HUES6 (cell line): ENCODE measurements at regions not wholly inside any gene's neighbourhood (a gene's known extent, or its start where the extent isn't known, plus 50 kb on each side); places are given as distances from the start of the nearest gene placed in this dataset.
"Not testable (repeated sequence)": the region's sequence is repeated elsewhere in the genome, so short reads cannot be mapped to it uniquely, and the experiment has no call there.

ENCODE experiments used
- H3K27ac ChIP-seq: 2 replicates; pipeline ENCODE4 v1.7.0; 2013; ENCODE audit warnings: low read depth, mild to moderate bottlenecking, low read length, inconsistent platforms
- H3K27me3 ChIP-seq: 2 replicates; pipeline ENCODE4 v1.6.1; 2013; ENCODE audit warnings: low read length; ENCODE audit not compliant: control insufficient read depth, insufficient read depth
- H3K36me3 ChIP-seq: 2 replicates; pipeline ENCODE4 v1.6.1; 2013; ENCODE audit warnings: low read length; ENCODE audit not compliant: control insufficient read depth, insufficient read depth
- H3K4me1 ChIP-seq: 2 replicates; pipeline ENCODE4 v1.6.1; 2013; ENCODE audit warnings: low read length; ENCODE audit not compliant: control insufficient read depth, insufficient read depth
- H3K4me3 ChIP-seq: 2 replicates; pipeline ENCODE4 v1.5.1; 2013; ENCODE audit warnings: low read depth, low read length
- H3K9ac ChIP-seq: one replicate; pipeline ENCODE4 v1.6.1; 2013; ENCODE audit warnings: mild to moderate bottlenecking, low read length
- H3K9me3 ChIP-seq: 2 replicates; pipeline ENCODE4 v1.6.1; 2013; ENCODE audit warnings: low read depth, low read length; ENCODE audit not compliant: control insufficient read depth, insufficient read depth

DNA sequence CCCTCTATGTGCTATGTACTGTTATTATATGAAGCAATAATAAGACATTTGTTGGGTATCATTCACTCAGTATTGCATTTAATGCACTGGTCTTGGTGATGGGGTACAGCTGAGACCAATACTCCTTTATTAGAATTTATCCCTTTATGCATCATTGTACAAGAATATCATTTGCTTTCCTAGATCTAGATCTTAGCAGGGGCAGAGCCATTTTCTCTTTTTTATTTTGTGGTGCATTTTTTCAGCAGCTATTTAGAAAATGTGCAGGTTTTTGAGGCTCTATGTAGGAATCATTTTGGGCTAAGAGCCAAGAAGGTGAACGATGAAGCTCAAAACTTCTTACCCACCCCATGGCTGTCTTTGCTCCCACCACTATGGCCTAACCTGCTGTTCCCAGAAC is 114.2 kb downstream of the OR2B2 start:
- no peak overlapping the region for H3K4me3 ChIP-seq
- no peak overlapping the region for H3K9ac ChIP-seq
- H3K36me3 ChIP-seq: no peaks in the 10 kb centered on the region
- H3K27ac ChIP-seq: no peak overlapping the region
- H3K27me3 ChIP-seq: no peaks in the 10 kb centered on the region
- no peaks in the 10 kb centered on the region for H3K9me3 ChIP-seq
- peaks cover 6% of the 10 kb centered on the region; the same call in 1 of the 2 replicates for H3K4me1 ChIP-seq

- H3K27me3 ChIP-seq, H3K9me3 ChIP-seq, H3K4me1 ChIP-seq, H3K9ac ChIP-seq, H3K27ac ChIP-seq, H3K4me3 ChIP-seq, H3K36me3 ChIP-seq: not testable (repeated sequence)
Measured at GRCh38 chr6:27796736-27797481, 115.3 kb downstream of the OR2B2 start.

GRCh38 chr6:27795697-27796494 is 116.3 kb downstream of the OR2B2 start:
- Histone ChIP-seq H3K27me3 (no peaks in the 10 kb centered on the region), H3K27ac (no peak overlapping the region), H3K9ac (no peak overlapping the region), H3K9me3 (no peaks in the 10 kb centered on the region), H3K36me3 (no peaks in the 10 kb centered on the region), H3K4me1 (peaks cover 6% of the 10 kb centered on the region; the same call in 1 of the 2 replicates), H3K4me3 (peak overlapping the region; percentile 2)

- H3K9ac ChIP-seq: peak overlapping the region; percentile 77
- peaks cover 4% of the 10 kb centered on the region; the same call in 1 of the 2 replicates for H3K4me1 ChIP-seq
- no peaks in the 10 kb centered on the region for H3K36me3 ChIP-seq
- H3K27me3 ChIP-seq: peaks cover under 1% of the 10 kb centered on the region; the same call in 1 of the 2 replicates
- H3K9me3 ChIP-seq: no peaks in the 10 kb centered on the region
- H3K27ac ChIP-seq: no peak overlapping the region
- peak overlapping the region; percentile 94 for H3K4me3 ChIP-seq
Measured at GRCh38 chr6:27791182-27791943, 120.8 kb downstream of the OR2B2 start.

DNA sequence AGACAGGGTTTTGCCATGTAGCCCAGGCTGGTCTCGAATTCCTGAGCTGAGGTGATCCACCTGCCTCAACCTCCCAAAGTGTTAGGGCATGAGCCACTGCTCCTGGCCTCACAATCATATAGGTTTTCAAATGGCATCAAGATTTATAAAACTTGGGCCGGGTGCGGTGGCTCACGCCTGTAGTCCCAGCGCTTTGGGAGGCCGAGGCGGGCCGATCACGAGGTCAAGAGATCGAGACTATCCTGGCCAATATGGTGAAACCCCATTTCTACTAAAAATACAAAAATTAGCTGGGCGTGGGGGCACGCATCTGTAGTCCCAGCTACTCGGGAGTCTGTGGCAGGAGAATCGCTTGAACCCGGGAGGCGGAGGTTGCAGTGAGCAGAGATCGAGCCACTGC is 123.8 kb downstream of the OR2B2 start:
- H3K36me3 ChIP-seq, H3K27ac ChIP-seq, H3K27me3 ChIP-seq, H3K4me1 ChIP-seq, H3K9ac ChIP-seq, H3K4me3 ChIP-seq, H3K9me3 ChIP-seq: not testable (repeated sequence)

DNA sequence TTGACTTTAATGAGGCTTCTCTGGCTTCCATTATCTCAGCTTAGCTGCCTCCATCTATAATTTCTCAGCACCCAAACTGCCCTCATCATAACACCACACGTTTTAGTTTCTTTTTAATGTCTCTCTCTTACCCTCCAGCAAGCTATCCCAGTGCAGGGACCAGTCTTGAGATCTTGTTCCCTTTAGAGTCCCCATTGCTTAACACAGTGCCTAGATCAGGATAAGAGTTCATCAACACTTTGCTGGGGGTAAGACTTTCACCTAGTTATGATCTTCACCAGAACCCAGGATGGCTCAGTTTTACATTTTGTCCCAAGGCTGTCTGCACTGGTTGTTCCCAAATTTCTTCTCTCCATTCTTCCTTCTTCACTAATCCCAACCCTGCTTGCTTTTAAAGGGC is 126.1 kb downstream of the OR2B2 start:
- Histone ChIP-seq H3K4me1 (no peaks in the 10 kb centered on the region), H3K4me3 (no peak overlapping the region), H3K9ac (no peak overlapping the region), H3K36me3 (no peaks in the 10 kb centered on the region), H3K27ac (no peak overlapping the region), H3K27me3 (peaks cover 9% of the 10 kb centered on the region), H3K9me3 (no peaks in the 10 kb centered on the region)

GRCh38 chr6:27785294-27785693 is 126.9 kb downstream of the OR2B2 start:
- no peaks in the 10 kb centered on the region for H3K4me1 ChIP-seq
- H3K9me3 ChIP-seq: no peaks in the 10 kb centered on the region
- no peak overlapping the region for H3K4me3 ChIP-seq
- H3K27me3 ChIP-seq: peaks cover 9% of the 10 kb centered on the region
- H3K27ac ChIP-seq: no peak overlapping the region
- H3K9ac ChIP-seq: no peak overlapping the region
- H3K36me3 ChIP-seq: no peaks in the 10 kb centered on the region

DNA sequence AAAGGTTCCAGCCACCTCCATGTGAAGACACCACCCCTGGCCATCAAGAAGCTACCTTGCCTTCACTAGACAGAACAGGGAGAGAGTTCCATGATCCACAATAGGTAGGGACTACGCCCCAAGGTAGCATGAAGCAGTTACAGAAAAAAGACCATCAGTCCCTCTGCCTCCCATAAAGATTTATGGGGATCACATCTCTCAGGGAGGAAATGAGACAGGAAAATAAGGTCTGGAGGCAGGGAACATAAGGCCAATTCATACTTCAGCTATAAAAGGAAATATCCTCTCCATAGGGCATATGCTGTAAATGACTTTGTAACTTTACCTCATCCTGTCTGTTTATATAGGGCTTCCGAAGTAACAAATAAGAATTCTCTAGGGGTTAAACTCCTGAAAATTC is 129.4 kb downstream of the OR2B2 start:
- Histone ChIP-seq H3K27me3 (peaks cover 9% of the 10 kb centered on the region), H3K9ac (no peak overlapping the region), H3K4me1 (no peaks in the 10 kb centered on the region), H3K4me3 (no peak overlapping the region), H3K36me3 (no peaks in the 10 kb centered on the region), H3K27ac (no peak overlapping the region), H3K9me3 (no peaks in the 10 kb centered on the region)

DNA sequence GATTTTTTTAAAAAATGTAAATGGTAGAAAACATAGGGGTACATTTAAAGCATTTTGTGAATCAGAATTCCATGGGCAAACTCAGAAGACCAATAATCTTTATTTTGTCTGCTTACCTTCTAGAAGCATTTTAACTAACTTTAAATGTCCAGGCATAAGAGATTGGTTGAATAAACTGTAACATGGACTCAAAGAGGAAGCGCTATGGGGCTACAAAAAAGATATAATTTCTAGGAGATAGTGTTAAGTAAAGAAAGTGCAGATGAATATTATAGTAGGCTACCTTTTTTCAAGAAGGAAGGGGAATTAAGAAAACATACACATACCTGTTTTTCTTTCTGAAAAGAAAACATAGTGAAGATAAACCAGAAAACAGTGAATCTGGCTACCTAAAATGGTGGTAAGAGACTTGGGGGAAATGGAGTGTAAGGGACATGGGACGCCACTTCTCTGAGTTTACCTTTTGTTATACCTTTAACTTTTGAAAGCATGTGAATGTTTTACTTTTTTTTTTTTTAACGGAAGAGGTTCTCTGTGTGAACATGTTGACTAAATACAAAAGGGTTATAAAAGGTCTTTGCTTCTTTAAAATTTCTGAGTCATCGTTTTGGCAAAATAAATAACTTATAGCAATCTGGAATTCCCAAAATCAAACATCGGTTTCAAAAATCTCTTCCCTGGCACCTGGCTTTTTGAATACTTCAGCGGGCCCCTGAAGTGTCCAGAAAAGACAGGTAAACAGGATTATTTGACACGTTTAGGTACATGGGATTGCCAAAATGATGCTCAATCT is 133.4 kb downstream of the OR2B2 start:
- no peak overlapping the region for H3K4me3 ChIP-seq
- H3K27ac ChIP-seq: no peak overlapping the region
- H3K4me1 ChIP-seq: no peaks in the 10 kb centered on the region
- no peak overlapping the region for H3K9ac ChIP-seq
- H3K27me3 ChIP-seq: peaks cover 31% of the 10 kb centered on the region
- peaks cover 4% of the 10 kb centered on the region; the same call in 1 of the 2 replicates for H3K9me3 ChIP-seq
- no peaks in the 10 kb centered on the region for H3K36me3 ChIP-seq

- peak overlapping the region; percentile 65 for H3K4me3 ChIP-seq
- no peak overlapping the region for H3K27ac ChIP-seq
- no peak overlapping the region for H3K9ac ChIP-seq
- H3K27me3 ChIP-seq: peaks cover 38% of the 10 kb centered on the region
- H3K9me3 ChIP-seq: peaks cover 6% of the 10 kb centered on the region
- no peaks in the 10 kb centered on the region for H3K36me3 ChIP-seq
- peaks cover 1% of the 10 kb centered on the region; the same call in 1 of the 2 replicates for H3K4me1 ChIP-seq
Measured at GRCh38 chr6:27777614-27778355, 134.4 kb downstream of the OR2B2 start.
